Thoracic aorta (tissue), 2 donors: ENCODE measurements at regions not wholly inside any gene's neighbourhood (a gene's known extent, or its start where the extent isn't known, plus 50 kb on each side); places are given as distances from the start of the nearest gene placed in this dataset.
"Not testable (repeated sequence)": the region's sequence is repeated elsewhere in the genome, so short reads cannot be mapped to it uniquely, and the experiment has no call there.

Experiments used
- ATAC-seq: fragments of 150-250 bp; one replicate; pipeline ENCODE4 v1.8.0; 2017; ENCODE audit warnings: low read depth; ENCODE audit not compliant: insufficient number of reproducible peaks, low FRiP score
- DNase-seq: peaks from one replicate; pipeline ENCODE4 v3.0.0-alpha.2; 2020; ENCODE audit warnings: low spot score
- H3K27ac ChIP-seq, 2 donors: fragments of 200-600 bp; sonication (generic); 1 replicate in 1 of 2; 2 replicates in 1 of 2; pipeline ENCODE4 v1.5.1; 2016; ENCODE audit warnings: mild to moderate bottlenecking in 2 of 2, moderate library complexity in 2 of 2
- H3K27me3 ChIP-seq: fragments of 200-600 bp; sonication (generic); replicated peaks from 2 replicates; pipeline ENCODE4 v1.6.0; 2016; ENCODE audit warnings: mild to moderate bottlenecking; ENCODE audit not compliant: insufficient read depth
- H3K36me3 ChIP-seq: fragments of 200-600 bp; sonication (generic); one replicate; pipeline ENCODE4 v1.5.1; 2016
- H3K4me1 ChIP-seq, 2 donors: fragments of 200-600 bp; sonication (generic); 1 replicate in 1 of 2; 2 replicates in 1 of 2; pipeline versions ENCODE4 v1.5.1 to v1.6.0; 2016; ENCODE audit warnings: low read depth in 2 of 2, mild to moderate bottlenecking in 1 of 2; ENCODE audit not compliant: control insufficient read depth in 1 of 2
- H3K4me3 ChIP-seq: fragments of 200-600 bp; sonication (generic); 2 replicates; pipeline ENCODE4 v1.5.1; 2016; ENCODE audit warnings: mild to moderate bottlenecking
- H3K9me3 ChIP-seq: fragments of 200-600 bp; sonication (generic); 2 replicates; pipeline ENCODE4 v1.5.1; 2016
- CTCF ChIP-seq: fragments of 200-600 bp; sonication (generic); IDR thresholded peaks from one replicate; pipeline ENCODE4 v1.5.1; 2019; ENCODE audit warnings: antibody characterized with exemption

- DNase-seq, H3K4me1 ChIP-seq, H3K36me3 ChIP-seq, ATAC-seq, H3K9me3 ChIP-seq, H3K27me3 ChIP-seq, H3K27ac ChIP-seq, H3K4me3 ChIP-seq: not testable (repeated sequence)
Measured at GRCh38 chr12:14032191-14032590, 50.8 kb upstream of the GRIN2B start.

GRCh38 chr12:14043776-14044175 lies 62.4 kb upstream of the GRIN2B start:
- Histone ChIP-seq H3K4me1 (no peaks in the 10 kb centered on the region), H3K9me3 (no peaks in the 10 kb centered on the region), H3K27me3 (no peaks in the 10 kb centered on the region), H3K36me3 (no peaks in the 10 kb centered on the region), H3K4me3 (no peak overlapping the region), H3K27ac (no peak overlapping the region)
- DNase-seq: no peak
- no peak for ATAC-seq
- TF ChIP-seq CTCF: no peak

GRCh38 chr12:14048941-14049545 lies 67.6 kb upstream of the GRIN2B start:
- Histone ChIP-seq H3K4me1 (no peaks in the 10 kb centered on the region), H3K4me3 (no peak overlapping the region), H3K36me3 (no peaks in the 10 kb centered on the region), H3K27me3 (no peaks in the 10 kb centered on the region), H3K9me3 (no peaks in the 10 kb centered on the region), H3K27ac (no peak overlapping the region)
- TF ChIP-seq CTCF: no peak
- DNase-seq (no peak), ATAC-seq (no peak)

- ATAC-seq: no peak
- no peaks in the 10 kb centered on the region for H3K4me1 ChIP-seq
- TF ChIP-seq CTCF: no peak
- H3K27me3 ChIP-seq: no peaks in the 10 kb centered on the region
- H3K36me3 ChIP-seq: no peaks in the 10 kb centered on the region
- DNase-seq: no peak
- no peaks in the 10 kb centered on the region for H3K9me3 ChIP-seq
- H3K4me3 ChIP-seq: no peak overlapping the region
- no peak overlapping the region for H3K27ac ChIP-seq
Measured at GRCh38 chr12:14057895-14058294, 76.5 kb upstream of the GRIN2B start.

- H3K27ac ChIP-seq: no peak overlapping the region
- H3K4me3 ChIP-seq: no peak overlapping the region
- H3K9me3 ChIP-seq: no peaks in the 10 kb centered on the region
- DNase-seq: no peak
- H3K4me1 ChIP-seq: no peaks in the 10 kb centered on the region
- no peak for ATAC-seq
- TF ChIP-seq CTCF: no peak
- H3K36me3 ChIP-seq: no peaks in the 10 kb centered on the region
- no peaks in the 10 kb centered on the region for H3K27me3 ChIP-seq
Measured at GRCh38 chr12:14058717-14059116, 77.3 kb upstream of the GRIN2B start.

- H3K27me3 ChIP-seq: no peaks in the 10 kb centered on the region
- H3K27ac ChIP-seq: no peak overlapping the region
- H3K4me1 ChIP-seq: no peaks in the 10 kb centered on the region
- no peaks in the 10 kb centered on the region for H3K36me3 ChIP-seq
- TF ChIP-seq CTCF: no peak
- DNase-seq (no peak), ATAC-seq (no peak)
- H3K4me3 ChIP-seq: no peak overlapping the region
- H3K9me3 ChIP-seq: no peaks in the 10 kb centered on the region
Measured at GRCh38 chr12:14059548-14059947, 78.1 kb upstream of the GRIN2B start.
